ENCODE measurements at regions not wholly inside any gene's neighbourhood (a gene's known extent, or its start where the extent isn't known, plus 50 kb on each side); places are given as distances from the start of the nearest gene placed in this dataset.
"Not testable (repeated sequence)": the region's sequence is repeated elsewhere in the genome, so short reads cannot be mapped to it uniquely, and the experiment has no call there.

DNA sequence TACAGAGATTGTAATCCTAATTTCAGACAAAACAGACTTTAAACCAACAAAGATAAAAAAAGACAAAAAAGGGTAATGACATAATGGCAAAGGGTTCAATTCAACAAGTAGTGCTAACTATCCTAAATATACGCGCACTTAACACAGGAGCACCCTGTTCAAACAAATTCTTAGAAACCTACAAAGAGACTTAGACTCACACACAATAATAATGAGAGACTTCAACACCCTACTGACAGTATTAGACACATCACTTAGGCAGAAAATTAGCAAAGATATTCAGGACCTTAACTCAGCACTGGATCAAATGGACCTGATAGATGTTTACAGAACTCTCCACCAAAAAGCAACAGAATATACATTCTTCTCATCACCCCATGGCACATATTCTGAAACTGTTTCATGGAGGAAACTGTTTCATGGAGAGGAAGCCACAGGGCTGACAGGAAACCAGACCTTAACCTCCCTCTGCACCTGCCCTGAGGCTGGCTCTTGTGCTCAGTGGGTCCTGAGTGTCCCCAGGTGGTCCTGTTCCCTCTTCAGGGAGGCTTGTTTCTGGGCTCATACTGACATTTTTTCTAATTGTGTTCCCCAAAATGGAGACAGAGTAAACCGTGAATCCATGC is 54.7 kb downstream of the OR4M2 start:
- DNase-seq = not testable (repeated sequence)

DNA sequence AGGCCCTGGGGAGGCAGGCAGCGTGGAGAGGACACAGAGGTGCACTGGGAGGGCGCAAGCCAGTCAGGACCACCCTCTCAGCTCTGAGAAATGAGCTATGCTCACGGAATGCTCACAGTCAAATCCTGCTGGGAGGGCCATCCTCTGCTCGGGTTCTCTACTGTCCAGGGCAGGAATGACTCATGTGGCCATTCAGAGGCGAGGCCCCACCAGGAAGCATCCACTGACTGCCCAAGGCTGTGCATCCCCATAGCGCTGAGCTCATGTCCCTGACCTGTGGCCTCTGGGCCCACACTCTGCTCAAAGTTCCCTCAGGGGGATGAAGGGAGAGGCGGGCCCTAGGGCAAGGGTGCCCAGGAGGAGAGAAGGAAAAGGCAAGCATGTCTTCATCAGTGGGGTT is 57.2 kb downstream of the OR4M2 start:
- not testable (repeated sequence) for DNase-seq

DNA sequence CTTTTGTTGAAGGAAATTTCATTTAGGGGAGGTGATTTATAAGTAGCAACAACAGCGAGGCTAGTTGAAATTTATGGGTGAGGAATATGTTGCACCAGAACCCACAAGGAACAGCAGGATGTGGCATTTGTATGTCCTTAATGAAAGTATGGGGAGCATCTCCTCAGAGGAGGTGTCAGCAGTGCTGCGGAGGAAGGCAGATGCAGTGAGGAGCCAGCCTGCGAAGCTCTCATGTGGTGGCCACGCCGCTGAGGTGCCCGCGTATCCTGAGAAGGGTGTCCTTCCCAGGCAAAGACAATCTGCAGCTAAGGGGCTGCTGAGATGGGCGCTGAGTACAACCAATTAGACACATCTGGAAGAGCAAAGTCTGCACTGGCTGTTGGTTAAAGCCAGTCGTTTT is 60.8 kb downstream of the OR4M2 start:
- DNase-seq = not testable (repeated sequence)

DNA sequence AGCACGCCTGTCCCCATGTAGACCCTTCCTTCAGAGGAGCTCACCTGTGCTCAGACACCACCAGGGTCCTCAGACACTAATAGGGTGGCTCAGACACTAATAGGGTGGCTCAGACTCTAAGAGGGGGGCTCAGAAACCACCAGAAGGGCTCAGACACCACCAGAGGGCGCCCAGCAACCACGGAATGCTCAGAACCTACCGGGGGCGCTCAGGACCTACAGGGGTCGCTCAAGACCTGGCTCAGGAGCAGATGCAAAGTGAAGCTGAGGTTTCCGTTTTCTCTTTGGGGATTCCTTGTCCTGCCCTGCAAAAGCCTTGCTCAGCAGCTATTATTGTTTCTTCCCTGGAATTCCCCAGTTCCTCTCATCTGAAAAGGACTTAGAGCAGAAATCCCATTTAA is 67.8 kb downstream of the OR4M2 start:
- not testable (repeated sequence) for DNase-seq

DNA sequence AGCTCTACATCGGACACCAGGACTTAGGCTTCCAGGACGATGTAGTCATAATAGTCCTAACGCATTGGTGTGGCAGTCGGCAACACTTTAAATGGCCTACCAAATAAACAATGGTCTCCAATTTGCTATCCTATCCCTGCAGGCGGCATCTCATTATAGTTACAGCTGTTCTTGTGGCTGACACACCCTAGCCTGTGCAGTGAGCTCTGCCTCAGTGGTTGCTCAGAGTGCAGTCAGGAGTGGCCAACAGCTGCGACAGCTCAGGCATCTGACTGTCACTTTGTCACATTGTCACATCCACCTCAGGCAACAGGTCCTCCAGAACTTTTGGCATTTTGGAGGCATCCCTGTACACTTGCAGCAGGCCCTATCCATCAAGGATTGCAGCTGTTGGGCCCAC is 77.9 kb downstream of the OR4M2 start:
- DNase-seq = not testable (repeated sequence)

DNA sequence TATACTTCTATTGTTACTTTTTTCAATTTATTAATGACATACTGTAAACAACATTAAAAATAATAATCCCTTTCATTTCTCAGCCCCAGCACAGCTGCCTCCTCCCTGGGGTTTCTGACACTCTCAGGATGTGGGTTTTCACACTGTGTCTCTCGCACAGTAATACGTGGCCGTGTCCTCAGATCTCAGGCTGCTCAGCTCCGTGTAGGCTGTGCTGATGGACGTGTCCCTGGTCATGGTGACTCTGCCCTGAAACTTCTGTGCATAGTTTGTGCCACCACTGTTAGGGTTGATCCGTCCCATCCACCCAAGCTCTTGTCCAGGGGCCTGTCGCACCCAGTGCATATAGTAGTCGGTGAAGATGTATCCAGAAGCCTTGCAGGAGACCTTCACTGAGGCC is 80.0 kb downstream of the OR4M2 start:
- not testable (repeated sequence) for DNase-seq

DNA sequence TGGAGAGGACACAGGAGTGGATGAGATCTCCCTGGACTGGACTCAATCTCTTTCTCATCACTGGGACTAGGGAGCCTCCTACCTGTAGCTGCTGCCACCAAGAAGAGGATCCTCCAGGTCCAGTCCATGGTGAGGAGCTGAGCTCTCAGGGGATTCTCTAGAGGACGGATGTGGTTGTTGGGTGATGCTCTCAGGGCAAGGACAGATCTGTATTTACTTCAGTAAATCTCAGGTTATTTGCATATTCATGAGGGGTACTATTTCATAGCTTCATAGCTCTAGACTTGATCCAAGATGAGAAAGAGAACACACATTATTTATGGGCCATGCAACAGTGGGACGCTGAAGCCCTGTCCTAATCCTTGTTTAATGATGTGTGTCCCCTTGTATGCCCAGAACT is 80.4 kb downstream of the OR4M2 start:
- not testable (repeated sequence) for DNase-seq

DNA sequence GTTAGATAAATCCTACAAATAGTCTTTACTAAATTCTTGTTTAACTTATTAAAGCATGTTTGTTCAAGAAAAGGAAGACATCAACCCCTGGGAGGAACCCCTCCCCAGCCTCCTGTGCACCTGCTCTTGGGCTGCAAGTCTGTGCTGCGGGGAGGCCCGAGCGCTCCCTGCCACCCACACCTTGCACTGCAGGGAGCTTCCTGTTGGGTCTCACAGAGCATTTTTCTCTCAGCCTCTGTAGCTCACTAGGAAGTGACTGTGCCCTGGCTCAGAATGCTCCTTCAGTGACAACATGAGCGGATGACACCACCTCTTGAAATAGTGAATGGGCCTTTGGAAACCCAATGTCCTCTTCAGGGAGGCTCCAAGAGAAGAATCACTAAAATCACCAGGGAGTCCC is 81.1 kb downstream of the OR4M2 start:
- DNase-seq = not testable (repeated sequence)

DNA sequence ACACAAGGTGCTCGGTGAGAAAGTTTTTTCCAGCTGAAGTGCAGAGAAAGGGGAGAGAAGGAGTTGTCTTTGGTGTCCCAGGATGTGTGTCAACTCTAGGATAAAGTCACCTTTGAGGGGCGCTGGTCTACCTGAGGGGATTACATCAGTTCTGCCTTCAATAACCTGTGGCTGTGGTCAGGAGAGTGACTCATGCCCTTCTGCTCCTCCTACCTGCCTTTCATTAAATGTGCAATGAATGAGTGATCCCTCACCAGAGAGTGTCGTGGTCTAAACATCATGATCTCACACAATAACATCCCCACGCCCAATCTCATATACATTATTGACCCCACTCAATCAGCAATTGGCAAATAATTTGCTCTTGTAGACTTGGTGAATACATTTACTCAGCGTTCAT is 83.4 kb downstream of the OR4M2 start:
- DNase-seq = not testable (repeated sequence)

DNA sequence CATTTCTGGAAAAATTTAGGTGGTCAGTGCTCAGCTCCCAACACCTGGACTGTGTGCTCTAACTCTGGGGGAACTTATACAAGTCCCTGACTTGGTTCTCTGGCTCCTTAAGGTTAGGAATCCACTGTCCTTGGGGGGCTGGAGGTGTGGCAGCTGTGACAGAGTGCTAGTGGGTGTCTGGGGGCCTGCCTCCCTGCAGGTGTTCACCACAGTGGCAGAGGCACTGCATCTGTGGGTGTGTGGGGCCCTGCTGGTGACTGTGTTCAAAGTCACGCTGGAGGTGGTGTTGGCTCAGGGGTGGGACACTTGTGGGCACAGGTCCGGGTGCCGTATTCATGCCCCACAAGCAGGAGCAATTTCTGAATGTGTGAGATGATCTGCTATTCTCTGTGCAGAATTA is 87.2 kb downstream of the OR4M2 start:
- DNase-seq = peak; percentile 16 to 18

DNA sequence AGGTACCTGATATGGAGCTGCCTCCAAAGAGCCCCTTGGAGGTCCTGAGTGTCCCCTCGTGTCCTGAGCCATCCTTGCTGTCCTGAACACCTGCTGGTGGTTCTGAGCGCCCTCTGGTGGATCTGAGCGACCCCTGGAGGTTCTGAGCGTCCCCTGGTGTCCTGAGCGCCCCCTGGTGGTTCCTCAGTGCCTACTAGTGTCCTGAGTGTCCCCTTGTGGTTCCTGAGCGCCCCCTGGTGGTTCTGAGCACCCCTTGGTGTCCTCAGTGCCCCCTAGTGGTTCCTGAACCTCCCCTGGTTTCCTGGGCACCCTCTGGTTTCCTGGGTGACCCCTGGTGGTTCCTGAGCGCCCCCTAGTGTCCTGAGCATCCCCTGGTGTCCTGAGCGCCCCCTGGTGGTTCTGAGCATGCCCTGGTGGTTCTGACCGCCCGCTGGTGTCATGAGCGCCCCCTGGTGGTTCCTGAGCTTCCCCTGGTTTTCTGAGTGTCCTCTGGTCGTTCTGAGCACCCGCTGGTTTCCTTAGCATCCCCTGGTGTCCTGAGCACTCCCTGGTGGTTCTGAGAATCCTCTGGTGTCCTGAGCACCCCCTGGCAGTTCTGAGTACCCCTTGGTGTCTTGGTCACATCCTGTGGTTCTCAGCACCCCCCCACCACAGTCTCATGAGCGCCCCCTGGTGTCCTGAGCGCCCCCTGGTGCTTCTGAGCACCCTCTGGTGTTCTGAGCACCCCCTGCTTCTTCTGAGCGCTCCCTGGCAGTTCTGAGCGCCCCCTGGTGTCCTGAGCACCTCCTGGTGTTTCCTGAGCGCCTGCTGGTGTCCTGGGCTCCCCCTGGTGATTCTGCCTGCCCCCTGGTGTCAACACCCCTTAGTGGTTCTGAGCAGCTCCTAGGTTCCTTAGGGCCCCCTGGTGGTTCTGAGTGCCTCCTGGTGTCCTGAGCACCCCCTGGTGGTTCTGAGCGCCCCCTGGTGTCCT is 93.0 kb downstream of the OR4M2 start:
- not testable (repeated sequence) for DNase-seq

DNA sequence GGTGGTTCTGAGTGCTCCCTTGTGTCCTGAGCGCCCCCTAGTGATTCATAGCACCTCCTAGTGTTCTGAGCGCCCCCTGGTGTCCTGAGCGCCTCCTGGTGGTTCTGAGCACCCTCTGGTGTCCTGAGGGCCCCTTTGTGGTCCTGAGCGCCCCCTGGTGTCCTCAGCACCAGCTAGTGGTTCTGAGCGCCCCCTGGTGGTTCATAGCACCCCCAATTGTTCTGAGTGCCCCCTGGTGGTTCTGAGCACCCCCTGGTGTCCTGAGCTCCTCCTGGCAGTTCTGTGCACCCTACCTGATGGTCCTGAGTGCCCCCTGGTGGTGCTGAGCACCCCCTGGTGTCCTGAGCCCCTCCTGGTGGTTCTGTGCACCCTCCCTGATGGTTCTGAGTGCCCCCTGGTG is 93.8 kb downstream of the OR4M2 start:
- DNase-seq = not testable (repeated sequence)

DNA sequence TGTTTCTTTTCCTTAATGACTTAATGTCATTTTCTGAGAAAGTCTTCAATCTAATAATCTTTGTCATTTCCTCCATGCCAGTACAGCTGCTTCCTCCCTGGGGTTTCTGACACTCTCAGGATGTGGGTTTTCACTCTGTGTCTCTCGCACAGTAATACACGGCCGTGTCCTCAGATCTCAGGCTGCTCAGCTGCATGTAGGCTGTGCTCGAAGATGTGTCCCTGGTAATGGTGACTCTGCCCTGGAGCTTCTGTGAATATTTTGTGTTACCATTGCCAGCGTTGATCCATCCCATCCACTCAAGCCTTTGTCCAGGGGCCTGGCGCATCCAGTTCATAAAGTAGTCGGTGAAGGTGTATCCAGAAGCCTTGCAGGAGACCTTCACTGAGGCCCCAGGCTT is 97.6 kb downstream of the OR4M2 start:
- DNase-seq = not testable (repeated sequence)

DNA sequence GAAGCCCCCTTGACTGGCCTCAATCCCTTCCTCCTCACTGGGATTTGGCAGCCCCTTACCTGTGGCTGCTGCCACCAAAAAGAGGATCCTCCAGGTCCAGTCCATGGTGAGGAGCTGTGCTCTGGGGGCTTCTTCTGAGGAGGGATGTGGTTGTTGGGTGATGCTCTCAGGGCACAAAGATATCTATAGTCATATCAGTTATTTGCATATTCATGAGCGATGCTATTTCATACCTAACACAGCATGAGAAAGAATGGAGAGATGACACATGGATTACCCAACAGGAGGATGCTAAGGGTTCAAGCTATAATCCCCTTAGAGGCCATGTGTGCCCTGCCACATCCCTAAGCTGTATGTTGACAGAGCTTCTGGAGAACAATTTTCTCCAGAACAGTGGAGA is 98.1 kb downstream of the OR4M2 start:
- not testable (repeated sequence) for DNase-seq

DNA sequence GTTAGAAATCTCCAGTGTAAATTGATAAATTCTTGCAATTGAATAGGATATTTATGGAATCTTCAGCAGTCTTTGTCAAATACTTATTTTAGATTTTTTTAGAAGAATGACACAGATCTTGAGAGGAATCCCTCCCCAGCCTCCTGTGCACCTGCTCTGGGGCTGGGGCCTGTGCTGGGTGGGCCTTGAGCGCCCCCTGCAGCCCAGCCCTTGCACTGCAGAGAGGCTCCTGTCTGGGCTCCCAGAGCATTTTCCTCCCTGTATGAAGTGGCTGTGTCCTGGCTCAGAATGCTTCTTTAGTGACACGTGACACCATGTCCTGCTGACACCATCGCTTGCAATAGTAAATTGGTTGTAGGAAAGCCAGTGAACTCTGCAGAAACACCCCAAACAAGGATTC is 98.7 kb downstream of the OR4M2 start:
- DNase-seq = not testable (repeated sequence)

DNA sequence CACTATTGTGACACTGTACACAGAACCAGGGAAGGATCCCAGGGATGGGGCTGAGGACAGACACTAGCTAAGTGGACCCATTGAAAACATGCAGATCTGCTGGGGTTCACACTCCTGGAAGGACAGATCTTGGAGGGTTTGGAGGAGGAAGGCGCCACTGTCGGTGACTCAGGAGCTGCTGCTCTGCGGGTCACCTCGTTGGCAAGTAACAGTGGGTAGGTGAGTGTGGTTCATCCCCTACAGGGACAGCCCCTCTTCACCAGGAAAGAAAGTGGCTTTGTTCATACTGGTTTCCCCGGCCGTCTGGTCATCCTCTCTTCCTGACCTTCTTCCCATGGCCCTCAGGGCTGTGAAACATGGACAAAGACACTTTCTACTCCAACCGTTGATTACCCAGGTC is 100.3 kb downstream of the OR4M2 start:
- not testable (repeated sequence) for DNase-seq

DNA sequence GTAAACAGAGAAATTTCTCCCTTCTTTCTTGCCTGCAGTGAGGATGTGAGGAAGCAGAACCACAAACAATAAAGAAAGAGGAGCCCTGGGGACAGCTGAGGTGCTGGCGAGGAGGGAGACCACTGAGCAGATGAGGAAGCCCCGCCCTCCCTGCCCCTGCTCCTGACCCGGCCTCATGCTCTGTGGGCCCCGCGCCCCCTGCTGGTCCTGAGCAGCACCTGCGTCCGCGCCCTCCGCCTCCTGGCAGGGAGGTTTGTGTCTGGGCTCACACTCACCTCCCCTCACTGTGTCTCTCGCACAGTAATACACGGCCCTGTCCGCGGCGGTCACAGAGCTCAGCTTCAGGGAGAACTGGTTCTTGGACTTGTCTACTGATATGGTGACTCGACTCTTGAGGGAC is 104.4 kb downstream of the OR4M2 start:
- DNase-seq = not testable (repeated sequence)

DNA sequence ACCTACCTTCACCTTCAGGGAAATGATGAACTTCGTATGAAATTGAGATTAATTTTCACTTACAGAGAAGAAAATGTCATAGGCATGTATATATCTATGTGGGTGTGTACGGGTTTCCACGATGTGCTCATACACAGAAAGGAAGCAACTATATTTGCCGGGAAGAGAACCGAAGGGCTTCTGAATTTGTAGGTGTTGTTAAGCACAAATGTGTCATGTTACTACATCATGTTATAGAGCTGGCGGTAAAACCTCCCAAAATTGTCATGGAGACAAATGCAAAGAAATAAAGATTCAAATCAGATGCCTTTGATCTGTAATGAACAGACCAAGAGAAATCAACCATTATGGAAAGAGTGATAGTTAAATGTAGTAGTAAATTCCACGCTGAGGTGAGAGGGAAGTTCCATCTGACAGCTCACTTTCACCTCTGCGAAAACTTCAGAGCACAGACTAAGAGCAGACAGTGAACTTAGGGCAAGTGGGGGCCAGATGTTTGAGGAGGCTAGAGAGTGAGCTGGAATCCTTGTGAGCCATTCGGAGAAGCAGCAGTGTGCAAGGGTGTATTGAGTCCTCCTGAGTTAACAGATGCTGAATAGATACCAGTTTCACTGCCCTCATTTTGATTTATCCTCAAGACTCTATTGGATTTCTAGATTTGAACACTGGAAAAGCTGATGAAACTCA is 106.7 kb downstream of the OR4M2 start:
- not testable (repeated sequence) for DNase-seq

DNA sequence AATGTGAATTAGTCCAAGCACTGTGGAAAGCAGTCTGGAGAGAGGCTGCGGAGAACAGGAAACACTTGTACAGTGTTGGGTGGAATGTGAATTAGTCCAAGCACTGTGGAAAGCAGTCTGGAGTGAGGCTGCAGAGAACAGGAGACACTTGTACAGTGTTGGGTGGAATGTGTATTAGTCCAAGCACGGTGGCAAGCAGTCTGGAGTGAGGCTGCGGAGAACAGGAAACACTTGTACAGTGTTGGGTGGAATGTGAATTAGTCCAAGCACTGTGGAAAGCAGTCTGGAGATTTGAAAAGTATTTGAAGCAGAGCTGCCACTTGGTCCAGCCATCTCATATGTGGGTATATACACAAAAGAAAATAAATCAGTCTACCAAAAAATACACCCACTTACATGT is 111.5 kb downstream of the OR4M2 start:
- not testable (repeated sequence) for DNase-seq

DNA sequence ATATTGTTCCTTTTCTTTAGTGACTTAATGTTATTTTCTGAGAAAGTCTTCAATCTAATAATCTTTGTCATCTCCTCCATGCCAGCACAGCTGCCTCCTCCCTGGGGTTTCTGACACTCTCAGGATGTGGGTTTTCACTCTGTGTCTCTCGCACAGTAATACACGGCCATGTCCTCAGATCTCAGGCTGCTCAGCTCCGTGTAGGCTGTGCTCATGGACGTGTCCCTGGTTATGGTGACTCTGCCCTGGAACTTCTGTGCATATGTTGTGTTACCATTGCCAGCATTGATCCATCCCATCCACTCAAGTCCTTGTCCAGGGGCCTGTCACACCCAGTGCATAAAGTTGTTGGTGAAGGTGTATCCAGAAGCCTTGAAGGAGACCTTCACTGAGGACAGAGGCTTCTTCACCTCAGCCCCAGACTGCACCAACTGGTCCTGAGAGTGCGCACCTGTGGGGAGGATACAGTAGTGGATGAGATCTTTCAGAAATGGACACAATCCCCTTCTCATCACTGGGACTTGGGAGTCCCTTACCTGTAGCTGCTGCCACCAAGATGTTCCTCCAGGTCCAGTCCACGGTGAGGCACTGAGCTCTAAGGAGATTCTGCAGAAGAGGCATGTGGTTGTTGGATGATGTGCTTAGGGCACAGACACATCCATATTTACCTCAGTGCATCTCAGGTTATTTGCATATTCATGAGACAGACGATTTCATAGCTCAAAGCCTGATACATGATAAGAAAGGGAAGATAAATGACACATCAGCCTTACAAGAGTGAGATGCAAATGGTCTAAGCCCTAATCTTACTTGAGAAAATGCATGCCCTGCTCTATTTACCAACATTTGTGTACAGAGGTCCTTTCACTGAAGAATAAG is 114.7 kb downstream of the OR4M2 start:
- DNase-seq = not testable (repeated sequence)

DNA sequence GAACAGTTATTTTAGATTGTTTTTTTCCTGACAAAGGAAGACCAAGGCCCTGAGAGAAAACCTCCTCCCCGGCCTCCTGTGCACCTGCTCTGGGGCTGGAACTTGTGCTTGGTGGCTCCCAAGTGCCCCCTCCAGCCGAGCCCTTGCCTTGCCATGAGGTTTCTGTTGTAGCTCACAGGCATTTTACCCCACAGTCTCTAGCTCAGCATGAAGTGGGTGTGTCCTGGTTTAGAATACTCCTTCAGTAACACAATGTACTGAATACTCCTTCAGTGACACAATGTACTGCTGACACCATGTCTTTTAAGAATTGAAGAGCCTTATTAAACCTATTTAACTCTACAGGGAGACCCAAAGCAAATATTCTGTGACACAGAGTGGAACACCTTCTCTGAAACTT is 116.1 kb downstream of the OR4M2 start:
- not testable (repeated sequence) for DNase-seq

DNA sequence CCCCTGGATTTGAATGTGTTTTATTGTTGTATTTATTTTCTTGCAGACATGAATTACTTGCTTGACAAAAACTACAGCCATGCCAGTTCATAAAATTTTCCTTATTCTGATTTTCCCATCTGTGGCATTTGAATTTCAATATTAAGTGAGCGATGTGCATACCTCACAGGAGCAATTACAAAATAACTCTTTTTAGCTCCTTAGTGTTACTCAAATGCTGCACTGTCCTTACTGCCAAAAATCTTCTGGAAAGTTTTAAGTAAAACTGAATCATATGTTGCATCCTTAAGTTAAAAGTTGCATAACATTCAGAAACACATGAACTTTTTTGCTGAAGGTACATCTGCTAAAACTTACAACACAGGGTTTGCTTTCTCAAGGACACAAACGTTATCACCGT is 120.1 kb downstream of the OR4M2 start:
- not testable (repeated sequence) for DNase-seq

Data from activated T-cell treated with anti-CD3 and anti-CD28 coated beads, Interleukin-2, amount 50 U/mL, for 48 hours (primary cell).